ENCODE measurements at regions not wholly inside any gene's neighbourhood (a gene's known extent, or its start where the extent isn't known, plus 50 kb on each side); places are given as distances from the start of the nearest gene placed in this dataset.

GRCh38 chr2:186069676-186070075, 331.1 kb downstream of the FSIP2 start:
- TF ChIP-seq CTCF (IDR thresholded peaks at IDR 0.05) (no peak), POLR2A (IDR thresholded peaks at IDR 0.05) (no peak)
